CD4-positive, CD25-positive, alpha-beta regulatory T cell (primary cell): ENCODE measurements at regions not wholly inside any gene's neighbourhood (a gene's known extent, or its start where the extent isn't known, plus 50 kb on each side); places are given as distances from the start of the nearest gene placed in this dataset.
"Not testable (repeated sequence)": the region's sequence is repeated elsewhere in the genome, so short reads cannot be mapped to it uniquely, and the experiment has no call there.

Experiments used
- ATAC-seq, 2 donors: fragments of 150-1000 bp; cut with Tn5 transposase; one replicate each; pipeline ENCODE4 v1.10.0; 2021; ENCODE audit warnings: low read depth in 2 of 2, moderate number of reproducible peaks in 2 of 2, moderate library complexity in 1 of 2
- DNase-seq, 3 donors: peaks; one replicate each; pipeline versions ENCODE4 v3.0.0 to v3.0.0-alpha.2; 2012 to 2022; ENCODE audit warnings: mixed read lengths in 1 of 3
- H3K27ac ChIP-seq: one replicate; pipeline ENCODE4 v1.7.0; 2013; ENCODE audit warnings: mild to moderate bottlenecking, low read length; ENCODE audit not compliant: insufficient read depth, poor library complexity, severe bottlenecking
- H3K27me3 ChIP-seq: one replicate; pipeline ENCODE4 v1.7.0; 2013; ENCODE audit warnings: low read length; ENCODE audit not compliant: control insufficient read depth, insufficient read depth
- H3K36me3 ChIP-seq: one replicate; pipeline ENCODE4 v1.7.0; 2013; ENCODE audit warnings: mild to moderate bottlenecking, low read length, moderate library complexity; ENCODE audit not compliant: control insufficient read depth, insufficient read depth
- H3K4me1 ChIP-seq: 2 replicates; pipeline ENCODE4 v1.7.0; 2013; ENCODE audit warnings: mild to moderate bottlenecking, low read length; ENCODE audit not compliant: insufficient read depth, control insufficient read depth, poor library complexity, severe bottlenecking
- H3K4me3 ChIP-seq: one replicate; pipeline ENCODE4 v1.7.0; 2013; ENCODE audit warnings: low read depth, mild to moderate bottlenecking, low read length, moderate library complexity
- H3K9me3 ChIP-seq, 2 experiments: 1 replicate in 1 of 2; 2 replicates in 1 of 2; pipeline ENCODE4 v1.7.0; 2013; ENCODE audit warnings: low read length in 2 of 2, mild to moderate bottlenecking in 1 of 2, moderate library complexity in 1 of 2; ENCODE audit not compliant: control insufficient read depth in 2 of 2
- H3K27ac Mint-ChIP-seq, 3 donors: one replicate each; pipeline ENCODE4 v1.8.0; 2020 to 2022; ENCODE audit warnings: mild to moderate bottlenecking in 3 of 3, mixed read lengths in 3 of 3, moderate library complexity in 2 of 3
- H3K27me3 Mint-ChIP-seq: one replicate; pipeline ENCODE4 v1.8.0; 2022; ENCODE audit warnings: mild to moderate bottlenecking, mixed read lengths
- H3K36me3 Mint-ChIP-seq: one replicate; pipeline ENCODE4 v1.8.0; 2020; ENCODE audit warnings: mixed read lengths
- H3K4me1 Mint-ChIP-seq, 4 donors: one replicate each; pipeline ENCODE4 v1.8.0; 2020 to 2022; ENCODE audit warnings: mixed read lengths in 4 of 4, mild to moderate bottlenecking in 1 of 4
- H3K4me3 Mint-ChIP-seq, 4 donors: one replicate each; pipeline ENCODE4 v1.8.0; 2020 to 2022; ENCODE audit warnings: mild to moderate bottlenecking in 4 of 4, mixed read lengths in 4 of 4, moderate library complexity in 3 of 4
- H3K9me3 Mint-ChIP-seq, 7 donors: one replicate each; pipeline ENCODE4 v1.8.0; 2020 to 2022; ENCODE audit warnings: mixed read lengths in 7 of 7, mild to moderate bottlenecking in 3 of 7, moderate library complexity in 2 of 7

DNA sequence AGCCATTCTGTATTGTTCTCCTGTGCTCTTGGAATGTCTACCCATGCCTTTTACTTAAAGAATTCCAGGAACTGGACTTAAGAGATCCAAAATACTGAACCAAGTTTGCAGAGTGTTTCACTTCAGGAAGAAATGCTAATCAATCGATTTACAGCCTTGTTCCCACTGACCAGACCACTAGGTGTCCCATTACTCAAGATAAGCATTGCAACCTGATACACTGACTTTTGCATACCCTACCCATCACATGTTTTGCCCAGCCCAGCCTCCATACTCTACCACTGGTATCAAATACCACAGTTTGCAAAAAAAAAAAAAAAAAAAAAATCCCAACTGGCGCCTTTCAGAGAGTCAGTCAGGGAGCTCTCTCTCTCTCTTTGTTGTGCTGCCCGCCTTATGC is 550.8 kb downstream of the CDH9 start:
- ATAC-seq (no peak), DNase-seq (no peak)
- H3K27me3 ChIP-seq: no peaks in the 10 kb centered on the region
- Mint-ChIP-seq H3K27me3 (no peaks in the 10 kb centered on the region), H3K36me3 (no peaks in the 10 kb centered on the region), H3K9me3 (peaks cover 0 to 30% (median 5%) of the 10 kb centered on the region in 7 donors), H3K27ac (no peak overlapping the region), H3K4me1 (no peaks in the 10 kb centered on the region), H3K4me3 (no peak overlapping the region)
- peaks cover 0 to 19% of the 10 kb centered on the region in 2 experiments for H3K9me3 ChIP-seq
- H3K36me3 ChIP-seq: no peaks in the 10 kb centered on the region
- H3K4me3 ChIP-seq: no peak overlapping the region
- H3K4me1 ChIP-seq: no peaks in the 10 kb centered on the region
- H3K27ac ChIP-seq: no peak overlapping the region

DNA sequence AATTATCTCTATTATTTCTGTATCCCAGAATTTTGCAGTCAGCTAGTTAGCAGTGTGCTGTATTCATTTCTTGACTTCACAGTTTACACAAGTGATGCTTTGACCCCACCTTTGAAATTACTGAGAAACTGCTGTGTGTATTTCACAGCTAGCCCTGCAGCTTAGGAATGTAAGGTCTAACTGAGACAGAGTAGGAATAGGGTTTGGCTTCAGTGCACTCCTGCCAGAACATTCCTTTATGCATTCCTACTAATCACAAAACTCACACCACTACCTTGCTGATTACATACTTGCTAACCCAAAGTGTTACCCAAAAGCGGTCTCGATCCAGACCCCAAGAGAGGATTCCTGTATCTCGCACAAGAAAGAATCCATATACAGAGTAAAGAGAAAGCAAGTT is 551.8 kb downstream of the CDH9 start:
- no peaks in the 10 kb centered on the region for H3K27me3 Mint-ChIP-seq
- Histone ChIP-seq H3K9me3 (peaks cover 0 to 19% of the 10 kb centered on the region in 2 experiments), H3K4me1 (no peaks in the 10 kb centered on the region), H3K36me3 (no peaks in the 10 kb centered on the region), H3K27ac (no peak overlapping the region), H3K4me3 (no peak overlapping the region), H3K27me3 (no peaks in the 10 kb centered on the region)
- H3K27ac Mint-ChIP-seq: no peak overlapping the region
- no peaks in the 10 kb centered on the region for H3K36me3 Mint-ChIP-seq
- H3K4me1 Mint-ChIP-seq: no peaks in the 10 kb centered on the region
- H3K9me3 Mint-ChIP-seq: peaks cover 1 to 37% (median 5%) of the 10 kb centered on the region in 7 donors
- H3K4me3 Mint-ChIP-seq: no peak overlapping the region
- DNase-seq: no peak
- no peak for ATAC-seq

GRCh38 chr5:26485146-26485860 is 553.1 kb downstream of the CDH9 start:
- not testable (repeated sequence) for H3K36me3 Mint-ChIP-seq, H3K27ac Mint-ChIP-seq, H3K36me3 ChIP-seq, H3K4me3 ChIP-seq, H3K27me3 ChIP-seq, ATAC-seq, DNase-seq, H3K27me3 Mint-ChIP-seq, H3K4me1 ChIP-seq, H3K27ac ChIP-seq, H3K4me3 Mint-ChIP-seq, H3K4me1 Mint-ChIP-seq
- peaks cover 0 to 15% of the 10 kb centered on the region in 2 experiments for H3K9me3 ChIP-seq
- peaks cover 1 to 27% (median 5%) of the 10 kb centered on the region in 7 donors for H3K9me3 Mint-ChIP-seq

DNA sequence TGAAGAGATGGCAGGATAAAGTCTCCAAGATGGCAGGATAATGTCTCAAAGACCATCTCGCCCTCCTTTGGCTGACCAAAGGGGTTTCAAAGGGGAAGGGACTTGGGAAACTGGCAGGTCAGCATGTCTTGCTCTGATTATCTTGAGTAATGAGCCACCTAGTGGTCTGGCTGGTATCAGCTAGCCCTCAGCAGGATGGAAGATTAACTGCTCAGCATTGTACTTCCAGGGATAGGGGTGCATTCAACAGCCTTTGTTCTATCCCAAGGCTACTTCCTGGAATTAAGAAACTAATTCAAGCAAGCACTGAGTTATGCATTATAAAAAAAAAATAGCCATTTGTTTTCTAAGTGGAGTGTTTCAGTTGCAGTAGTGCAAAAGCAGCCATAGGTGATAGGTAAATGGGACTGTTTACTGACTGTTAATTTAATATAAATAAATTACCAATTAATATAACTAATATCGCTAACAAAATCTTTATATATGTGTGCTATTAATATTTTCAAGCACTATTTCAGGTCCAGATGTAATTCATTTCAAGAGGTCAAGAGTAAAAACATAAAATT is 555.5 kb downstream of the CDH9 start:
- DNase-seq (no peak), ATAC-seq (no peak)
- Mint-ChIP-seq H3K4me3 (no peak overlapping the region), H3K4me1 (no peaks in the 10 kb centered on the region), H3K36me3 (no peaks in the 10 kb centered on the region), H3K27ac (no peak overlapping the region), H3K9me3 (peaks cover 0 to 18% (median 5%) of the 10 kb centered on the region in 7 donors), H3K27me3 (no peaks in the 10 kb centered on the region)
- Histone ChIP-seq H3K4me3 (no peak overlapping the region), H3K4me1 (no peaks in the 10 kb centered on the region), H3K27me3 (no peaks in the 10 kb centered on the region), H3K27ac (no peak overlapping the region), H3K36me3 (no peaks in the 10 kb centered on the region), H3K9me3 (peaks cover 0 to 8% of the 10 kb centered on the region in 2 experiments)

- no peak overlapping the region for H3K27ac Mint-ChIP-seq
Measured at GRCh38 chr5:26482076-26482809, 556.1 kb downstream of the CDH9 start.

GRCh38 chr5:26470439-26470838 is 567.9 kb downstream of the CDH9 start:
- Histone ChIP-seq H3K4me1 (no peaks in the 10 kb centered on the region), H3K4me3 (no peak overlapping the region), H3K27me3 (no peaks in the 10 kb centered on the region), H3K9me3 (no peaks in the 10 kb centered on the region), H3K27ac (no peak overlapping the region), H3K36me3 (no peaks in the 10 kb centered on the region)
- H3K27me3 Mint-ChIP-seq: no peaks in the 10 kb centered on the region
- ATAC-seq: no peak
- no peaks in the 10 kb centered on the region for H3K36me3 Mint-ChIP-seq
- H3K27ac Mint-ChIP-seq: no peak overlapping the region
- no peak for DNase-seq
- H3K9me3 Mint-ChIP-seq: peaks cover 2 to 31% (median 7%) of the 10 kb centered on the region in 7 donors
- H3K4me1 Mint-ChIP-seq: no peaks in the 10 kb centered on the region
- H3K4me3 Mint-ChIP-seq: no peak overlapping the region

More at GRCh38 chr5:26482076-26482809, 556.1 kb downstream of the CDH9 start:
- ATAC-seq: no peak
- no peak for DNase-seq
- H3K9me3 Mint-ChIP-seq: peaks cover 0 to 13% (median 5%) of the 10 kb centered on the region in 7 donors
- H3K36me3 ChIP-seq: no peaks in the 10 kb centered on the region
- H3K36me3 Mint-ChIP-seq: no peaks in the 10 kb centered on the region
- no peak overlapping the region for H3K27ac ChIP-seq
- H3K4me3 ChIP-seq: no peak overlapping the region
- no peaks in the 10 kb centered on the region for H3K27me3 Mint-ChIP-seq
- no peak overlapping the region for H3K4me3 Mint-ChIP-seq
- H3K4me1 Mint-ChIP-seq: no peaks in the 10 kb centered on the region
- H3K27me3 ChIP-seq: no peaks in the 10 kb centered on the region
- H3K4me1 ChIP-seq: no peaks in the 10 kb centered on the region
- H3K9me3 ChIP-seq: peaks cover 0 to 6% of the 10 kb centered on the region in 2 experiments

DNA sequence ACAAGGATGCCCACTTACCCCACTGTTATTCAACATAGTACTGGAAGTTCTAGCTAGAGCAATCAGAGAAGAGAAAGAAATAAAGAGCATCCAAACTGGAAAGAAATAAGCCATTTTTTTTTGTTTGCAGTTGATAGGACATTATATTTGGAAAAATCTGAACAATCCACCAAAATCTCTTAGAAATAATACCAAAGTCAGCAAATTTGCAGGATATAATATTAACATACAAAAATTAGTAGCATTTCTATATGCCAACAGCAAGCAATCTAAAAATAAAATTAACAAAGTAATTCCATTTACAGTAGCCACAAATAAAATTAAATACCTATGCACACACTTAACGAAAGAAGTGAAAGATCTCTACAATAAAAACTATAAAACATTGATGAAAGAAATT is 599.3 kb downstream of the CDH9 start:
- Mint-ChIP-seq H3K4me1 (peaks cover 0 to 4% (median 0%) of the 10 kb centered on the region in 4 donors), H3K27ac (no peak overlapping the region), H3K4me3 (no peak overlapping the region), H3K27me3 (no peaks in the 10 kb centered on the region), H3K9me3 (peaks cover 4 to 48% (median 14%) of the 10 kb centered on the region in 7 donors), H3K36me3 (no peaks in the 10 kb centered on the region)
- no peak for DNase-seq
- no peak overlapping the region for H3K4me3 ChIP-seq
- H3K27me3 ChIP-seq: no peaks in the 10 kb centered on the region
- peaks cover 0 to 8% of the 10 kb centered on the region in 2 experiments for H3K9me3 ChIP-seq
- no peaks in the 10 kb centered on the region for H3K36me3 ChIP-seq
- no peak overlapping the region for H3K27ac ChIP-seq
- no peaks in the 10 kb centered on the region for H3K4me1 ChIP-seq
- no peak for ATAC-seq
